ENCODE measurements at regions not wholly inside any gene's neighbourhood (a gene's known extent, or its start where the extent isn't known, plus 50 kb on each side); places are given as distances from the start of the nearest gene placed in this dataset. TPM values are rescaled to one million over a fixed set of nuclear protein-coding genes. Genes with fewer than 3 reads are reported as not detected.

Small RNA genes lying in the stretch of these regions (small RNA-seq; reads per million reads assigned to genes)
- not detected for gene AL603908.1
- not detected for gene MTND3P20
- not detected for gene MTND4LP20
- gene RNA5SP225 = 2.1 reads per million, percentile 82 among the genes with 10 or more reads in this experiment
- gene RNU6-896P = not detected
